AG09319 (cell line): ENCODE measurements at regions not wholly inside any gene's neighbourhood (a gene's known extent, or its start where the extent isn't known, plus 50 kb on each side); places are given as distances from the start of the nearest gene placed in this dataset.

Source experiments
- DNase-seq: peaks from one replicate; pipeline ENCODE4 v3.0.0-alpha.2; 2010; ENCODE audit warnings: low read depth; ENCODE audit errors: extremely low read depth
- TF ChIP-seq, protein P1 (sequence below): IDR thresholded peaks from 2 replicates; pipeline ENCODE4 v1.5.1; 2011; ENCODE audit warnings: low read depth, mild to moderate bottlenecking, inconsistent platforms, low read length, moderate library complexity

DNA sequence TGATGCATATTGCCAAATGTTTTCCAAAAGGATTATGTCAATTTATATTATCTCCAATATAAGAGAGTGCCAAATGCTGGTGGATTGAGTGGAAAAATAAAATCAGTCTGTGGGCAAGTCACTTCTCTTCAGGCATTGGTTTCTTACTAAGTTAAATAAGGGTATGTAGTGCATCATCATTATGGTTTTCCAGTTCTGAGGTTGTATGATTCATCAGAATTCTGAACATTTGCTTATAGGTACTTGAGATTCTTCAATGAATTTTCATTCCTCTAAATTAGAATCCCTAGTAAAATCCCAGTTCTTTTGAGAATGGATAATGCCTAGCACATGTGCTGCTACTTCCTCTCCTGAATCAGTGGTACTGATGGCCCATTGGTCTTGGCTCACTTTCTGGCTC lies 188.9 kb upstream of the OSR1 start:
- TF ChIP-seq, protein P1, sequence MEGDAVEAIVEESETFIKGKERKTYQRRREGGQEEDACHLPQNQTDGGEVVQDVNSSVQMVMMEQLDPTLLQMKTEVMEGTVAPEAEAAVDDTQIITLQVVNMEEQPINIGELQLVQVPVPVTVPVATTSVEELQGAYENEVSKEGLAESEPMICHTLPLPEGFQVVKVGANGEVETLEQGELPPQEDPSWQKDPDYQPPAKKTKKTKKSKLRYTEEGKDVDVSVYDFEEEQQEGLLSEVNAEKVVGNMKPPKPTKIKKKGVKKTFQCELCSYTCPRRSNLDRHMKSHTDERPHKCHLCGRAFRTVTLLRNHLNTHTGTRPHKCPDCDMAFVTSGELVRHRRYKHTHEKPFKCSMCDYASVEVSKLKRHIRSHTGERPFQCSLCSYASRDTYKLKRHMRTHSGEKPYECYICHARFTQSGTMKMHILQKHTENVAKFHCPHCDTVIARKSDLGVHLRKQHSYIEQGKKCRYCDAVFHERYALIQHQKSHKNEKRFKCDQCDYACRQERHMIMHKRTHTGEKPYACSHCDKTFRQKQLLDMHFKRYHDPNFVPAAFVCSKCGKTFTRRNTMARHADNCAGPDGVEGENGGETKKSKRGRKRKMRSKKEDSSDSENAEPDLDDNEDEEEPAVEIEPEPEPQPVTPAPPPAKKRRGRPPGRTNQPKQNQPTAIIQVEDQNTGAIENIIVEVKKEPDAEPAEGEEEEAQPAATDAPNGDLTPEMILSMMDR: no peak

DNA sequence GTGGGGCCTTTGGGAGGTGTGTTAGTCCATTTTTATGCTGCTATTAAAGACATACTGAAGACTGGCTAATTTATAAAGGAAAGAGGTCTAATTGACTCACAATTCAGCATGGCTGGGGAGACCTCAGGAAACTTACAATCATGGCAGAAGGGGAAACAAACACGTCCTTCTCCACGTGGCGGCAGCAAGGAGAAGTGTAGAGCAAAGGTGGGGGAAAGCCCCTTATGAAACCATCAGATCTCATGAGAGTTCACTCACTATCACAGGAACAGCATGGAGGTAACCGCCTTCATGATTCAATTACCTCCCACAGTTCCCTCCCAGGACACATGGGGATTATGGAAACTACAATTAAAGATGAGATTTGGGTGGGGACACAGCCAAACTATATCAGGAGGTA lies 187.1 kb upstream of the OSR1 start:
- no peak for DNase-seq
- TF ChIP-seq, protein P1: no peak

More for the DNA sequence above, 188.9 kb upstream of the OSR1 start:
- no peak for DNase-seq

DNA sequence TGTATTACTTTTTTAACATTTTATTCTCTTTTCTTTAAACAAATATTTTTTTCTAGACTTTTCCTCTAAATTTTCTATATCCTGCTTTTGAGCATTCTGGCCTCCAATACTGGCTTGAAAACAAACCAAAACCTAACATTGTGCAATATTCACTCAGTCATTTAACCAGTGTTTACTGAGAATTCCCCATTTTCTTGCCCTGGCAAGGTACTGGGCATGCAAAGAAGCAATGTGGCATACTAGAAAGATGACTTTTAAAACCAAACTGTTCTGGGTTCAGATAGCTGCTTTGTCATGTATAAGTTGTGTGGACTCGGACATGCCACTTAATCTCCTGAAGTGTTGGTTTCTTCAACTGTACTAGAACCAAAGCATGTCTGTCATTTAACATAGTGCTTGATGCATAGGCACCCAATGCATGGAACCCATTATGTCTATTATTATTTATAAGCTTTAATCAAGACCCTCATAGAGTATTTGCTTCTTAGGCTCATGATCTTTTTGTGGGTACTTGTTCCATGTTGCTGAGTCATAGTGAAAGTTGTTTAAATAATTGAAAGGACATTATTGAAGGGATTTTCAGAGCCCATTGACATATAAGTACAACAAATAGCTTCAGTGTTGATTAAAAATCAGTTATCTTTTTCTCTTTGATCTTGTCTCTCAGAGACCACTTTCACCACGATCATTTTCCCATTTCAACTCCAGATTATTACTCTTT lies 185.4 kb upstream of the OSR1 start:
- TF ChIP-seq, protein P1: no peak
- no peak for DNase-seq

DNA sequence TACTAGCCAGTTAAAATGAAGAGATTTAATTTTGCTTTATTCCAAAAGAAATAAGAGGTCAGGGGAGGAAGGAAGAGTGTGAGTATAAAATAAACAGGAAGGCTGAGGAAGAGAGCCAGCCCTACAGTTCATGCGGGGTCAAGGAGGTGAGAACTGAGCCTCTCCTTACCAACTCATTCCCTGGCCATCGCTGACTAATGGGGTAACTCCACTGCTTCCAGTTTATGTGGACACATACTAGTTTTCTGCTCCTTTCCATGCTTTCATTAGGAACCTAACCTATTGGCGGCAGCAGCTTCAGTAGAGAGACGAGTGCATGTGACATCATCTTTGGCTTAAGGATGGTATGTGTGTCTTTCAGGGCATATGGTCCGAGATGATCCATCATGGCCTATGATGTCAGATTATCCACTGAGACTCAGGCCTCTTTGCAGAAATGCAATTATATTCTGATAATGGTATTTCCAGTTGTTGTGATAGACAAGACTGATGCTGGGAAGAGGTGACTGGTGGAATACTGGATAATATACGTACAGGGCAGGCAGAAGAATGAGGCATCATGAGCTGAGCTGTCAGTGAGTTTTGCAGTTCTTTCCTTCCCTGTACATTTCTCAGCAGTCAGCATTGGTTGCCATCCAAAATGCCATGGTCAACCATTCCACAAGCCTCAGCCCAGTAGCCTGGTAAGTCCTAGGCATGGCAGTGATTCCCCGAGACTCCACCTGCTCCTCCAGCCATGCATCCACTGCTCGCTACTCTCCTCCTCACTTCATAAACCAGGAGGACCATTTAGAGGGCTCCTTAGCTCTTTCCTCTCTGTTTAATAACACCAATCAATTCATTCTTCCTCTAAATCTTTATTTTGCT lies 184.6 kb upstream of the OSR1 start:
- TF ChIP-seq, protein P1: no peak
- no peak for DNase-seq

DNA sequence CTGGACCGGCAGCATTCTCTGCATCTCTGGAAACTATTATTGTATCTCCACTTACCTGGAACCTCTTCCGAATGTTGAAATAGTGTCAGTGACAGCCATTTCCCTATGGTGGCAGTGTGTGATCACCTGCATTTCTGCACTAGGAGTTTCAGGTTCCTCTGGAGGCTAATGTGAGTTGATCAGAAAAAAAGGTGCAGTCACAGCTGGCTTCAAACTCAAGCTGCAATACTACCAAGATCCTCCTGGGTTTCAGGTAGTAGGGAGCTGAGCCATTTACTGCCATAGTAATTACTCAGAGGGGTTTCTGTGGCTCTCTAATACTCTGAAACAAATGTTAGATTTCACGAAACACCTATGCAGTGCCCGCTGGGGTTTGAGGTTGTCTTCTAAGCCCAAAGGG lies 183.5 kb upstream of the OSR1 start:
- no peak for DNase-seq
- TF ChIP-seq, protein P1: no peak

DNA sequence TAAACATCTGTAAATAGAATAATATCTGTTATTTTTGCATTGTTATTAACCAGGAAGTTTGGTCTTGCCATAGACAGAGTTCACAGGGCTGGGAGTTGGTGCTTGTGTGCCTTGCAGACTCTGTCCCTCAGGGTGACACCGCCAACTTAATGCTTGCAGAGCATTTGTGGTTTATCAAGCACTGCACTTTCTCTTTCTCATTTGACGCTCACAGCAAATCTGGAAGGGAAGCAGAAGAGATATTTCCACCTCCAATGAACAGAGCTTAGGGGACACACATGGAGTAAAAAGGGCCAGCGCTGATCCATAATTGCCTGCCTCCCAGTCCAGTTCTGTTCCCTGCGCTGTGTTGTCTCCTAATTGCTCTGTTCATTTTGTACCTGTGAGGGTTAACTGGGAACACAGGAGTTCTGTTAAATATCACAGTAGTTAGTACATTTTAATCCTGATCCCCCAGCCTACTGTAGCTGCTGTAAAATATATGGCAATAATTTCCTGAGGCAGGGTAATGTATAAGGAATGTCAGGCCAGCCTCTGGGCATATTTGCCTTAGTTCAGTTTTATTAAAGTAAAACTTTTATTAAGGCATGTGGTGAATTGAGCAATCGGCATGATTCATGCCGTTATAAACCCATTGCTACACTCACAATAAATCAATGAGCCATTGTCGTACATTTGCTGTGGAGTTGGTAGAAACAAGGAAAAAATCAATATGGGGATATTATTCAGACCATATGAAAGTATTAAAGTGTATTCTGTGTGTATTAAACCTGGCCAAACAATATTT lies 182.5 kb upstream of the OSR1 start:
- TF ChIP-seq, protein P1: no peak
- DNase-seq: peak; percentile 51
